Neural crest cell (in vitro differentiated cells): ENCODE measurements at regions not wholly inside any gene's neighbourhood (a gene's known extent, or its start where the extent isn't known, plus 50 kb on each side); places are given as distances from the start of the nearest gene placed in this dataset.

Experiments used
- DNase-seq: peaks from one replicate; pipeline ENCODE4 v3.0.0; 2021; ENCODE audit warnings: low read depth, mixed read lengths, low spot score
- H3K27ac Mint-ChIP-seq: one replicate; pipeline ENCODE4 v1.8.0; 2021; ENCODE audit warnings: mild to moderate bottlenecking, mixed read lengths; ENCODE audit not compliant: unreplicated experiment
- H3K27me3 Mint-ChIP-seq: 2 replicates; pipeline ENCODE4 v1.8.0; 2021; ENCODE audit warnings: low read depth, mild to moderate bottlenecking, mixed read lengths
- H3K36me3 Mint-ChIP-seq: 2 replicates; pipeline ENCODE4 v1.8.0; 2021; ENCODE audit warnings: low read depth, mild to moderate bottlenecking, mixed read lengths
- H3K4me1 Mint-ChIP-seq: 2 replicates; pipeline ENCODE4 v1.8.0; 2021; ENCODE audit warnings: mixed read lengths
- H3K4me3 Mint-ChIP-seq: one replicate; pipeline ENCODE4 v1.8.0; 2021; ENCODE audit warnings: mild to moderate bottlenecking, mixed read lengths
- H3K9me3 Mint-ChIP-seq: 2 replicates; pipeline ENCODE4 v1.8.0; 2021; ENCODE audit warnings: mixed read lengths
- CTCF ChIP-seq: fragments of 200-600 bp; sonication (generic); conservative IDR thresholded peaks from 2 replicates; pipeline ENCODE4 v1.5.0; 2021; ENCODE audit warnings: antibody characterized with exemption, mild to moderate bottlenecking

- Mint-ChIP-seq H3K9me3 (no peaks in the 10 kb centered on the region), H3K27me3 (peaks cover 6% of the 10 kb centered on the region), H3K4me1 (peaks cover under 1% of the 10 kb centered on the region), H3K36me3 (no peaks in the 10 kb centered on the region), H3K4me3 (no peak overlapping the region), H3K27ac (no peak overlapping the region)
- no peak for TF ChIP-seq CTCF
- no peak for DNase-seq
Measured at GRCh38 chr15:70314018-70314354, 216.3 kb upstream of the TLE3 start.

- H3K36me3 Mint-ChIP-seq = no peaks in the 10 kb centered on the region
- DNase-seq = no peak
- peaks cover 6% of the 10 kb centered on the region for H3K27me3 Mint-ChIP-seq
- H3K27ac Mint-ChIP-seq = no peak overlapping the region
- no peak for TF ChIP-seq CTCF
- H3K9me3 Mint-ChIP-seq = no peaks in the 10 kb centered on the region
- no peaks in the 10 kb centered on the region for H3K4me1 Mint-ChIP-seq
- no peak overlapping the region for H3K4me3 Mint-ChIP-seq
Measured at GRCh38 chr15:70313099-70314017, 215.6 kb upstream of the TLE3 start.

- Mint-ChIP-seq H3K27me3 (peaks cover 10% of the 10 kb centered on the region), H3K27ac (no peak overlapping the region), H3K4me3 (no peak overlapping the region), H3K4me1 (no peaks in the 10 kb centered on the region), H3K9me3 (no peaks in the 10 kb centered on the region), H3K36me3 (no peaks in the 10 kb centered on the region)
- TF ChIP-seq CTCF = no peak
- DNase-seq = no peak
Measured at GRCh38 chr15:70311821-70312220, 214.1 kb upstream of the TLE3 start.

- no peaks in the 10 kb centered on the region for H3K36me3 Mint-ChIP-seq
- no peak for TF ChIP-seq CTCF
- peaks cover 4% of the 10 kb centered on the region for H3K9me3 Mint-ChIP-seq
- no peaks in the 10 kb centered on the region for H3K4me1 Mint-ChIP-seq
- H3K27ac Mint-ChIP-seq = no peak overlapping the region
- peaks cover 10% of the 10 kb centered on the region for H3K27me3 Mint-ChIP-seq
- DNase-seq = no peak
- H3K4me3 Mint-ChIP-seq = no peak overlapping the region
Measured at GRCh38 chr15:70309716-70310115, 212.0 kb upstream of the TLE3 start.

GRCh38 chr15:70308735-70309434 lies 211.2 kb upstream of the TLE3 start:
- peaks cover 10% of the 10 kb centered on the region for H3K27me3 Mint-ChIP-seq
- H3K27ac Mint-ChIP-seq = no peak overlapping the region
- H3K4me1 Mint-ChIP-seq = no peaks in the 10 kb centered on the region
- no peak for TF ChIP-seq CTCF
- peaks cover 4% of the 10 kb centered on the region for H3K9me3 Mint-ChIP-seq
- H3K36me3 Mint-ChIP-seq = no peaks in the 10 kb centered on the region
- no peak for DNase-seq
- H3K4me3 Mint-ChIP-seq = no peak overlapping the region
